ENCODE measurements at regions not wholly inside any gene's neighbourhood (a gene's known extent, or its start where the extent isn't known, plus 50 kb on each side); places are given as distances from the start of the nearest gene placed in this dataset.

DNA sequence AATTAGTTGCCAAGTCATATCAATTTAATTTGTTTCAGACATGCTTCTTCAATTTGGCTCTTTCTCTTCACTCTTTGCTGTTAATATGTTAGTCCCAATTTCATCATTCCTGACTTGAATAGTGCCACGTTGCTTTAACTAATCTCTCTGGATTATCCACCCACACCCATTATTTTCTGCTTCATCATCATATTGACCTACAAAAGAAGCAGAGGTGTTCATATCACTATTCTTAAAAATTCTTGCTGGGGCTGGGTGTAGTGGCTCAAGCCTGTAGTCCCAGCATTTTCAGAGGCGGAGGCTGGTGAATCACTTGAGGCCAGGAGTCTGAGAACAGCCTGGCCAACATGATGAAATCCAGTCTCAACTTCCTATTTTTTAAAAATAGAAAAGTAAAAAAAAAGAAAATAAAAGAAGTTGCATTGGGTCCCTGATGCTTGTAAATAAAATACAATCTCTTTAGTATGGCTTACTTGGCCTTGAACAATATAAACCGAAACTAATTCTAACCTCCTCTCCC lies 65.7 kb upstream of the KCNIP4 start:
- no peak for DNase-seq

DNA sequence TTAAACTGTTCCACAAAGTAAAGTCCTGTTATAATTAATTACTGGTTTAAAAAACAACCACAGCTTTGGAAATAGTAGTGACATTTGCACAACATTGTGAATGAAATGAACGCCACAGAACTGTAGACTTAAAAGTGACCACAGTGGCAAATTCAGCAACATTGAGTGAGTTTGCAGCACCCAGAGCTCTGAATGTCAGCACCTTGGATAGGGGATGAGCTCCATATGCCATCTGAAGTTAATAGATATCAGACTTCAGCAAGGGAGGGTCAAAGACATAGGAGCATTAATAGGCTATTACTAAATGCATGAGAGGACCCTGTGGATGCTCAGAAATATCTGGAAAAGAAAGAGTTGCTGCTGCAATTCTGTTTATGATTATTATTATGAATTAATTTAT lies 55.3 kb upstream of the KCNIP4 start:
- no peak for DNase-seq
